DMS153 (cell line): ENCODE measurements at regions not wholly inside any gene's neighbourhood (a gene's known extent, or its start where the extent isn't known, plus 50 kb on each side); places are given as distances from the start of the nearest gene placed in this dataset.
"Not testable (repeated sequence)": the region's sequence is repeated elsewhere in the genome, so short reads cannot be mapped to it uniquely, and the experiment has no call there.

ENCODE experiments used
- DNase-seq: peaks from one replicate; lab custom pipeline; 2025; lab: John Stamatoyannopoulos, UW

DNA sequence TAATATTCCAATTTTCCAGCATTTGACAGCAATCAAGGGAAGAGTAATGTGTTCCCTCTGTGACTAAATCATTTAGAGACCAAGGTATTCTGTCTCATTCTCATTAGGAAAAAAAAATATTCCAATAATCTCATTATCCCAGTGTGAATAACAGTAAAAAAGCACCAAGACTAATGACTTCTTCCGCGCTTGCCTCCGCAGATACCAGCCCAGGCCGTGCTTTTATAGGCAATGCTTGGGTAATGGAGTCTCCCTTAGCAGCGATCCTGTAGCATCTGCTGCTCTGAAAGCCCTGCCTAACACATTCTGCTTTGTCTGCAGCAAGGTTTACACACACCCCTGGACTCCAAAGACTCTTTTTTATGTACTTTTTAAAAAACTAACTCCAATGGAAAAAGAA, 470.0 kb upstream of the CAMK1G start:
- DNase-seq: no peak

DNA sequence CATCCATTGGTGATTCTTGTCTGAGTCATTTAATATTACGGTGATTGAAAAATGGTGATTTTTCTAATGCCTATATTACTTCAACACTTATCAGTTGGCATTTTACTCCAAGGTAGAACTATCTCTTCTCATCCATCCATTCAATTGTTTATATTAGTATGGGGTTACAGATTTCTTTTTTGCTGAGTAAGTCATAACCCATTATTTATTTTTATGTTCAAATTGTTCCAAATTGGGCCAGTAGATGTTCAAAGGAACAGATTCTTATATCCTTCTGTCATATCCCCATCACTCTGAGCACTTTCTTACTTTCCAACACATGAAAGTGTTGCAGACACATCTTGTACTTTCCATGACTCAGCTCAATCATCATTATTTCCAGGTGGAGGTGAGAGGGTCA, 466.8 kb upstream of the CAMK1G start:
- no peak for DNase-seq

DNA sequence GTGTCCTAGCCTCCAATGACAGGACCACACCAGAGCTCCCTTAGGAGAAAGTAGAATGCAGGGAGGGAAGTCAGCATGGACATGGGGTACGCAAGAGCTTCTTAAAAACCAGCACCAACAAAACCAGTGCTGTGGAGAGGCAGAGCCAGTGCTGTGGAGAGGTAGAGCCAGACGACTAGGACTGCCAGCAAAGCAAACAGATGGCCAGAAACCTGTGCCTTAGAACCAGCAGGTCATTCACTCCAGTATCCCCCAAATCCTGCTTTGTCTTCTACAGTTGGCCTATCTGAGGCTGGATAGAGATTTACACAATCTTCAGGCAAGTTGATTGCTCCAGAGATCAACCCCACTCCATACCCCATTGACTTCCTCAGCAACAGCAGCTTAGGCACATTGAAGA, 459.9 kb upstream of the CAMK1G start:
- DNase-seq: no peak

- not testable (repeated sequence) for DNase-seq
Observed at GRCh38 chr1:209129091-209129490, 454.4 kb upstream of the CAMK1G start.

DNA sequence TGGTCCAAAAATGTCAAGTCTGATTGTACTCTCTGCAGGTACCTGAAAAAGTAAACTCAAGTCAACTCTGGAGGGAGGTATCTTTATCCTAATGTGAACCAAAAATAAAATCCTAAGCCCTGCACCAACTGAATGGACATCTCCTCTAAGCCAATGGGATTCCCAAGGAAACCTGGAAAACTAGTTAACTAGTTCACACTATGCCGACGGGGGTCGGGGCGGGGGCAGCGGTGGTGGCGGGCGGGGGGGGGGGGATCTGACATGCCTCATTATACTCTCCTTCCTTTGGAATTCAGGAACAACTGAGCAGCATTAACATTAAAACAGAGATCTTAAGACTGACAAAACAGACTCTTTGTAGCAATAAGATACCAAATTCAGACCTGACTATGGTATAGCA, 452.6 kb upstream of the CAMK1G start:
- DNase-seq: no peak

DNA sequence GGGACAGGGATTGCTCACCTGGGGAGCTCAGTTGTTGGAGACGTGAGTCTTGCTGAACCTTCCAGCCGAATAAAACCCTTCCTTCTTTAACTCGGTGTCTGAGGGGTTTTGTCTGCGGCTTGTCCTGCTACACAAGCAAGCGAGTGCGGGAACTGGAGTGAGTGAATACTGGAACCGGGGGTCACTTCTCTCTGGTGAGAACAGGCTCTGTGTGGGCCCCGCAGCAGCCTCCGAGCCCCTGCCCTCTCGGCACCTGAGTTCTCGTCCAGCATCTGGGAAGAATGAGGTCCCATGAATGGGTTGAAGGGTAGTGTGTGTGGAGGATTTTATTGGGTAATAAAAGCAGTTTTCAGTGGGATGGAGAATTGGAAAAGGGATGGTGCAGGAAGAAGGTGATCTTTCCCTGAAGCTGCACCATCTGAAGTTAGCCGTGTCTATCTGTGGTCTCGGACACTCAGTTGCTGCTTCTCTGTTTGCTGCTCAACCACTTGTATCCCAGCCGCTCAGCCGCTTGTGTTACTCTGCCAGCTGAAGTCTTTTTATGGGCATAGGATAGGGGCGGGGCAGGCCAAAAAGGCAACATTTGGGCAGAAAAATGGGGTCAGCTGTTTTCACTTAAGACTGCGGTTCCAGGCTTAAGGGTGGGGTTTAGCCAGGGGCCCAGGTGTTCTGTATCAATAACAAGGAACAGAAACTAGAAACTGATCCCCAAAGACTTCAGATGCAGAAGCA, 450.6 kb upstream of the CAMK1G start:
- DNase-seq: no peak

DNA sequence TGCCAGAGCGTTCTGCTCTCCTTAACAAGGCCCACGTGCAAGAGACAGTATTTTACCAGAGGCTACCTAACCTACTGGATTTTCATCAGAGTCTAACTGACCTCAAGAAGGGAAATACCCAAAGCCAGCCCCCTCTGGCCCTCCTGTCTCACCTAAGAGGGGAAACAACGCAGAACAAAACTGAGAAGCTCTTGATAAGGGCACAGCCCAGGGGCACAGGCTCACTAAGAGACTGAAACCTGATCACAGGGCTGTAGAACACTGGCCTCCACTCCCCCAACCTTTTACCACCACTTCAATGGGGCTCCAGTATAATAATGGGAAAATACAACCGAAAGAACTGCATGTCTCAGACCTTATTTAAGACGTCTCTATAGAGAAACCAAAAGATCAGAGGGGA, 449.5 kb upstream of the CAMK1G start:
- no peak for DNase-seq

DNA sequence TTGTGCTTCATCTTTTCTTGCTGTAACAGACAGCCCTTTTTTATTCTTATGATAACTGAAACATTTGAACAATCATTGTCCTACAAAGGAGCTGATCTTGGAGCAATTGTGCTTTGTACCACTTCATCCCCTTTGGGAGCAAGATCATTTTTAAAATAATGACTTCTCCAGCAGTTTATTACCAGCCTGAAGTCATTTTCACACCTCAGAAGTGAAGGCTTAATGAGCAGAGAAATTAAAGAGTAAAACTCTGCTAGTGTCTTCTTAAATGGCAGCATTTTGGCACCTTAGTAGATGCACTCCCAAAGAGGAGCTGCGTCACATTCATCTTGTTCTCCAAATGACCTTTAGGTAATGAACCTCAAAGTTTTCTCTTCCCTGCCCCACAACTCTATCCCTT, 439.6 kb upstream of the CAMK1G start:
- DNase-seq: no peak

GRCh38 chr1:209150114-209150513, 433.4 kb upstream of the CAMK1G start:
- no peak for DNase-seq

DNA sequence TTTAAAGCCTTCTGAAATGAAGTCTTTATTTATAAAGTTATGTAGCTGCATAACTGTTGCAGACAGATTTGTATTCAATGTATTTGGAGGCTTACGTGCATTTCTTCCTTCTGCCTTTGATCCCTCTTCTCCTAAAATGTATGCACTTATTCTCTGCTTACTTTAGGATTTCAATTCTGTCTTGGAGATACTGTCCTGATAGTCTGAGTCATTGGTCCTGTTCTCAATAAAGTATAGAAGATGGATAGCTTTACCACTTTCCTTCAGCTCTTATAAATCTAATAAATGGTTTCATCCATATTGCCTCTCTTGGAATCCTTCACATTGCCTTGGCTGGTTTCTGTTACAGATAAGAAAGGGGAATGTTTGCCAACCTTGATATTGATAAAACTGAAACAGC, 430.1 kb upstream of the CAMK1G start:
- no peak for DNase-seq

- DNase-seq: no peak
Observed at GRCh38 chr1:209154912-209155311, 428.6 kb upstream of the CAMK1G start.

GRCh38 chr1:209155546-209155945, 428.0 kb upstream of the CAMK1G start:
- DNase-seq: no peak

DNA sequence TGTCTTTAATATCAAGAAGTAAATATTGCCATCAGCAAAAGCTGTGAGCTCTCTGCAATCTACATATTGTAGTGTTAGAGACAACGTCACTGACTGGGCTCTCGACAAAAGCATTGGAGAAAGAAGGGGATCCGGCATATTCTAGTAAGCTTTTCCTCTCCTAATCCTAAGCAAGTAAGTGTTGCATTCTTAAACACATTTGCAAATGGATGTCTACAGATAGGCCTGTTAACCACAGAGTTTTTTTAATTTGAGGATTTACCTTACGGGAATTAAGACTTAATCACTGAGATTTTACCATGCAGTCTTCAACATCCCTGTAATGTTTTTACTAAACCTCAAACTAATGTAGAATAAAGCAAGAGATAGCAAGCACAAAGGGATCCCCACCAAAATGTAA, 426.5 kb upstream of the CAMK1G start:
- no peak for DNase-seq

- DNase-seq: no peak
Observed at GRCh38 chr1:209157546-209158249, 425.8 kb upstream of the CAMK1G start.

- no peak for DNase-seq
Observed at GRCh38 chr1:209158851-209159250, 424.7 kb upstream of the CAMK1G start.

- no peak for DNase-seq
Observed at GRCh38 chr1:209160230-209160629, 423.3 kb upstream of the CAMK1G start.

- DNase-seq: no peak
Observed at GRCh38 chr1:209162651-209163050, 420.9 kb upstream of the CAMK1G start.

DNA sequence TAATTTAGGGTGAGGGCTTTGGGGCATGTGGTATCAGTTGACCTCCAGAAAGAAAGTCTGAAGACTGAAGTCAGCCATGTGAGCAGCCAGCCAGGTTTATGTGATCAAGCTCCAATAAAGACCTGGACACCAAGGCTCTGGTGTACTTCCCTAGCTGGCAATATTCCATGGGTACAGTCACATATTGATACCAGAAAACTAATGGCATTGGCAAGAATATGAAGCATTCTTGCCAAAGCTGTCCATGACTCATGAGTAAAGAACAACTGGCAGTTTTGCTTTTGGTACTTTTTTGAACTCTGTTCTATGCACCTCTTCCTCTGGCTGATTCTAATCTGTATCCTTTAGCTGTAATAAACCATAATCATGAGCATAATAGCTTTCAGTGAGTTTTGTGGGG, 415.3 kb upstream of the CAMK1G start:
- no peak for DNase-seq

DNA sequence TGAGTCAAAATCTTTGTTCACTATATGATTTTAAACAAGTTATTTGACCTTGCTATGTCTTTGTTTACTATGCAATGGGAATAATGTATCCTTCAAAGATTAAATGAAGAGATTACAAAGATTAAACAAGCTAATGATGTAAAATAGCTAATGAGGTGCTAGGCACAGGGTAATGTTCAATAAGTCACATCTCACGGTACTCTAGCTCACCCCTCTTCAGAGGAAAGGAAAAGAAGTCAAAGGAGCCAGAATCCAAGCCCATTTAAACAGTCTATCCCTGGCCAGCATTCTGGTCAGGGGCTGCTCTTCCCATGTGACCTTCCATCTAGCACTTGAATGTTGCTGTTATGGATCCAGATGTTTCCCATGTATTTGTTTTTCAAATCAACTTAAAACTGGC, 412.4 kb upstream of the CAMK1G start:
- no peak for DNase-seq

DNA sequence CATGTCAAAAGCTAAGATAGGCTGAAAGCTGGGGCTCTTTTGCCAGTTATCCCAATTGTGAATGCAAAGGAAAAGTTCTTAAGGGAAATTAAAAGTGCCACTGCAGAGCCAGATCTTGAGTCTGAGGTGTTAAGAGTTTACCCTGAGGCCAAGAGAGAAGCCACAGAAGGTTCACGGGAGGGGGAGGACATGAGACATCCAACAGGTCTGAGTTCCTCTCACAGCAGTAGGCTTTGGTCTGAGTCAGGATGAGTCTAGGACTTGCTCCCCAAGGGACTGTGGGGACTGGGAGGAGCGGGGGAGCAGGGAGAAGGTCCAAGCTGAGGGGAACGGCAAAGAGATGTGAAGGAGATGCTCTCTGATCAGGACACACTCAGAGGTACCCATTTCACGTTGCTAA, 411.2 kb upstream of the CAMK1G start:
- no peak for DNase-seq

- not testable (repeated sequence) for DNase-seq
Observed at GRCh38 chr1:209172792-209173542, 410.5 kb upstream of the CAMK1G start.

- DNase-seq: not testable (repeated sequence)
Observed at GRCh38 chr1:209173796-209174195, 409.7 kb upstream of the CAMK1G start.

DNA sequence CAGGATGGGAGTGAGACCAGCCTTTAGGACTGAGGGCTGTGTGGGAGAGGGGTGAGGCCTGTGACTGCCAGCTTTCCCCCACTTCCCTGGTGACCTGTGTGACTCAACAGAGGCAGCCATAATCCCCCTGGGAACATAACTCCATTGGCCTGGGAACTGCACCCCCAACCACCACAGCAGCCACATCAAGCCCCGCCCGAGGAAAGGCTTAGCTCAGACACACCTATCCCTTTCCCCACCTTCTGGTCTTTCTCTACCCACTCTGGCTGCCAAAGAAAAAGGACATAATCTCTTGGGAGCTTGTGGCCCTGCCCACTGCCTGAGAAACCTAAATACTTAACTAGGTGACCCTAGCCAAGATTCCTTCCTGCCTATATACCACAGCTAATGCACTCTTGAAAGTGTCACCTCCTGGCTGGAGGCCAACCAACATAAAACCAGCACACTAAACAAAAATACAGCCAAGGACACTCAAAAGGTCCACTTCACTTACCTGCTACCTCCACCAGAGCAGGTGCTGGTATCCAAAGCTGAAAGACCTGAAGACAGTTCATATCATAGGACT, 406.6 kb upstream of the CAMK1G start:
- DNase-seq: peak; percentile 23
